ENCODE measurements at regions not wholly inside any gene's neighbourhood (a gene's known extent, or its start where the extent isn't known, plus 50 kb on each side); places are given as distances from the start of the nearest gene placed in this dataset.

- H3K23ac ChIP-seq (ENCODE audit: low read length) = no peak overlapping the region
- no peak overlapping the region for H3K9ac ChIP-seq (ENCODE audit: low read length)
- no peaks in the 10 kb centered on the region for H3K79me1 ChIP-seq (ENCODE audit: low read length)
- no peaks in the 10 kb centered on the region for H3K36me3 ChIP-seq (ENCODE audit: control insufficient read depth, insufficient read depth, low read length)
- no peak overlapping the region for H3K27ac ChIP-seq (ENCODE audit: low read depth, low read length)
- H2BK15ac ChIP-seq (replicated peaks; ENCODE audit: low read depth) = no peak overlapping the region
- H3K56ac ChIP-seq (ENCODE audit: low read length) = no peak overlapping the region
- H3K4me2 ChIP-seq (ENCODE audit: low read length) = no peak overlapping the region
- no peaks in the 10 kb centered on the region for H3K79me2 ChIP-seq (ENCODE audit: control insufficient read depth, insufficient read depth, low read length)
- no peaks in the 10 kb centered on the region for H3K4me1 ChIP-seq (ENCODE audit: control insufficient read depth, low read depth, low read length)
- no peak overlapping the region for H3K4ac ChIP-seq (ENCODE audit: low read depth, low read length)
- DNase-seq = no peak
- no peak overlapping the region for H2AK5ac ChIP-seq (ENCODE audit: low read length)
- no peak overlapping the region for H3K4me3 ChIP-seq (ENCODE audit: low read length)
- no peak overlapping the region for H2BK5ac ChIP-seq (ENCODE audit: low read length)
- H2BK120ac ChIP-seq (ENCODE audit: low read depth, low read length) = no peak overlapping the region
- no peaks in the 10 kb centered on the region for H3K27me3 ChIP-seq (ENCODE audit: insufficient read depth, low read length, poor library complexity)
- WGBS (ENCODE audit: extremely low coverage, insufficient coverage, low lambda C conversion rate) = no CpG with 5 or more reads among the region's 4 CpGs
- H3K18ac ChIP-seq (ENCODE audit: low read length) = no peak overlapping the region
- H4K8ac ChIP-seq (ENCODE audit: low read depth, low read length) = no peak overlapping the region
- H4K5ac ChIP-seq (ENCODE audit: low read length) = no peak overlapping the region
Observed at GRCh38 chr20:19834287-19834686, 76.2 kb downstream of the RIN2 start.

GRCh38 chr20:19834783-19835182 lies 76.7 kb downstream of the RIN2 start:
- no peaks in the 10 kb centered on the region for H3K36me3 ChIP-seq (ENCODE audit: control insufficient read depth, insufficient read depth, low read length)
- H3K4me1 ChIP-seq (ENCODE audit: control insufficient read depth, low read depth, low read length) = no peaks in the 10 kb centered on the region
- no peak overlapping the region for H2BK15ac ChIP-seq (replicated peaks; ENCODE audit: low read depth)
- DNase-seq = no peak
- no peak overlapping the region for H2BK5ac ChIP-seq (ENCODE audit: low read length)
- H3K4ac ChIP-seq (ENCODE audit: low read depth, low read length) = no peak overlapping the region
- no peak overlapping the region for H3K27ac ChIP-seq (ENCODE audit: low read depth, low read length)
- WGBS (ENCODE audit: extremely low coverage, insufficient coverage, low lambda C conversion rate) = no CpG with 5 or more reads among the region's 1 CpG
- no peak overlapping the region for H3K18ac ChIP-seq (ENCODE audit: low read length)
- no peak overlapping the region for H2BK120ac ChIP-seq (ENCODE audit: low read depth, low read length)
- no peaks in the 10 kb centered on the region for H3K79me1 ChIP-seq (ENCODE audit: low read length)
- no peak overlapping the region for H3K23ac ChIP-seq (ENCODE audit: low read length)
- no peaks in the 10 kb centered on the region for H3K79me2 ChIP-seq (ENCODE audit: control insufficient read depth, insufficient read depth, low read length)
- no peak overlapping the region for H3K4me3 ChIP-seq (ENCODE audit: low read length)
- H3K4me2 ChIP-seq (ENCODE audit: low read length) = no peak overlapping the region
- H3K9ac ChIP-seq (ENCODE audit: low read length) = no peak overlapping the region
- no peak overlapping the region for H3K56ac ChIP-seq (ENCODE audit: low read length)
- no peaks in the 10 kb centered on the region for H3K27me3 ChIP-seq (ENCODE audit: insufficient read depth, low read length, poor library complexity)
- H4K8ac ChIP-seq (ENCODE audit: low read depth, low read length) = no peak overlapping the region
- H4K5ac ChIP-seq (ENCODE audit: low read length) = no peak overlapping the region
- no peak overlapping the region for H2AK5ac ChIP-seq (ENCODE audit: low read length)

GRCh38 chr20:19835533-19836222 lies 77.6 kb downstream of the RIN2 start:
- Histone ChIP-seq H3K79me1 (ENCODE audit: low read length) (no peaks in the 10 kb centered on the region), H3K36me3 (ENCODE audit: control insufficient read depth, insufficient read depth, low read length) (no peaks in the 10 kb centered on the region), H3K4ac (ENCODE audit: low read depth, low read length) (no peak overlapping the region), H3K23ac (ENCODE audit: low read length) (no peak overlapping the region), H2AK5ac (ENCODE audit: low read length) (no peak overlapping the region), H3K9ac (ENCODE audit: low read length) (no peak overlapping the region), H3K27ac (ENCODE audit: low read depth, low read length) (no peak overlapping the region), H2BK5ac (ENCODE audit: low read length) (no peak overlapping the region), H3K4me3 (ENCODE audit: low read length) (no peak overlapping the region), H3K79me2 (ENCODE audit: control insufficient read depth, insufficient read depth, low read length) (no peaks in the 10 kb centered on the region), H4K8ac (ENCODE audit: low read depth, low read length) (no peak overlapping the region), H3K18ac (ENCODE audit: low read length) (no peak overlapping the region), H4K5ac (ENCODE audit: low read length) (no peak overlapping the region), H3K4me1 (ENCODE audit: control insufficient read depth, low read depth, low read length) (no peaks in the 10 kb centered on the region), H3K4me2 (ENCODE audit: low read length) (no peak overlapping the region), H2BK120ac (ENCODE audit: low read depth, low read length) (no peak overlapping the region), H3K56ac (ENCODE audit: low read length) (no peak overlapping the region), H3K27me3 (ENCODE audit: insufficient read depth, low read length, poor library complexity) (no peaks in the 10 kb centered on the region), H2BK15ac (replicated peaks; ENCODE audit: low read depth) (no peak overlapping the region)
- WGBS (ENCODE audit: extremely low coverage, insufficient coverage, low lambda C conversion rate) = no CpG with 5 or more reads among the region's 9 CpGs
- DNase-seq = peak; percentile 36

GRCh38 chr20:19838468-19838867 lies 80.4 kb downstream of the RIN2 start:
- Histone ChIP-seq H2BK120ac (ENCODE audit: low read depth, low read length) (no peak overlapping the region), H3K27ac (ENCODE audit: low read depth, low read length) (no peak overlapping the region), H2BK15ac (replicated peaks; ENCODE audit: low read depth) (no peak overlapping the region), H3K4me2 (ENCODE audit: low read length) (no peak overlapping the region), H3K9ac (ENCODE audit: low read length) (no peak overlapping the region), H3K36me3 (ENCODE audit: control insufficient read depth, insufficient read depth, low read length) (no peaks in the 10 kb centered on the region), H4K5ac (ENCODE audit: low read length) (no peak overlapping the region), H3K79me2 (ENCODE audit: control insufficient read depth, insufficient read depth, low read length) (no peaks in the 10 kb centered on the region), H3K4ac (ENCODE audit: low read depth, low read length) (no peak overlapping the region), H3K27me3 (ENCODE audit: insufficient read depth, low read length, poor library complexity) (no peaks in the 10 kb centered on the region), H3K4me1 (ENCODE audit: control insufficient read depth, low read depth, low read length) (no peaks in the 10 kb centered on the region), H2AK5ac (ENCODE audit: low read length) (no peak overlapping the region), H3K56ac (ENCODE audit: low read length) (no peak overlapping the region), H3K79me1 (ENCODE audit: low read length) (no peaks in the 10 kb centered on the region), H2BK5ac (ENCODE audit: low read length) (no peak overlapping the region), H3K23ac (ENCODE audit: low read length) (no peak overlapping the region), H3K18ac (ENCODE audit: low read length) (no peak overlapping the region), H4K8ac (ENCODE audit: low read depth, low read length) (no peak overlapping the region), H3K4me3 (ENCODE audit: low read length) (no peak overlapping the region)
- no peak for DNase-seq
- WGBS (ENCODE audit: extremely low coverage, insufficient coverage, low lambda C conversion rate) = no CpG with 5 or more reads among the region's 5 CpGs

DNA sequence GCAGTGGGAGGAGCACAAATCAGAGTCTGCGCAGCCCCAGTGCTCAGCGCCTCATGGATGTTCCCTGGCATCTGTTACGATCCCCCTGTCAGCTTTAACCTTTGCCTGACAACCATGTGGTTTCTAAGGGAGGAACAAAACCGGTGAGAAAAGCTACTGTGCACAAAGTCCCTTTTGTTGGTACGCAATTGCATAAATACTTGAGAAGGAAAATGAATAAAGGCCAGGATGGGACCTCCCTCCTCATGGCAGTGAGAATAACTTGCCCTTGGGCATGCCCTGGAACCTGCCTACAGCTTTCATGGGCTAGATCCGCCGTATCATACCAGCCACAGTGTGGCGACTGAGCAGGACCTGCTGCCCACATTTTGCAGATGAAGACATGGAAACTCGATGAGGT lies 81.0 kb downstream of the RIN2 start:
- Histone ChIP-seq H2AK5ac (ENCODE audit: low read length) (no peak overlapping the region), H2BK5ac (ENCODE audit: low read length) (no peak overlapping the region), H3K4ac (ENCODE audit: low read depth, low read length) (no peak overlapping the region), H3K36me3 (ENCODE audit: control insufficient read depth, insufficient read depth, low read length) (no peaks in the 10 kb centered on the region), H3K79me2 (ENCODE audit: control insufficient read depth, insufficient read depth, low read length) (no peaks in the 10 kb centered on the region), H4K5ac (ENCODE audit: low read length) (no peak overlapping the region), H3K27ac (ENCODE audit: low read depth, low read length) (no peak overlapping the region), H3K4me3 (ENCODE audit: low read length) (no peak overlapping the region), H3K4me1 (ENCODE audit: control insufficient read depth, low read depth, low read length) (no peaks in the 10 kb centered on the region), H3K79me1 (ENCODE audit: low read length) (no peaks in the 10 kb centered on the region), H3K23ac (ENCODE audit: low read length) (no peak overlapping the region), H2BK15ac (replicated peaks; ENCODE audit: low read depth) (no peak overlapping the region), H3K27me3 (ENCODE audit: insufficient read depth, low read length, poor library complexity) (no peaks in the 10 kb centered on the region), H4K8ac (ENCODE audit: low read depth, low read length) (no peak overlapping the region), H3K56ac (ENCODE audit: low read length) (no peak overlapping the region), H3K9ac (ENCODE audit: low read length) (no peak overlapping the region), H2BK120ac (ENCODE audit: low read depth, low read length) (no peak overlapping the region), H3K18ac (ENCODE audit: low read length) (no peak overlapping the region), H3K4me2 (ENCODE audit: low read length) (no peak overlapping the region)
- no CpG with 5 or more reads among the region's 9 CpGs for WGBS (ENCODE audit: extremely low coverage, insufficient coverage, low lambda C conversion rate)
- no peak for DNase-seq

GRCh38 chr20:19840111-19840710 lies 82.2 kb downstream of the RIN2 start:
- Histone ChIP-seq H2AK5ac (ENCODE audit: low read length) (no peak overlapping the region), H3K36me3 (ENCODE audit: control insufficient read depth, insufficient read depth, low read length) (no peaks in the 10 kb centered on the region), H3K18ac (ENCODE audit: low read length) (no peak overlapping the region), H4K5ac (ENCODE audit: low read length) (no peak overlapping the region), H3K4me1 (ENCODE audit: control insufficient read depth, low read depth, low read length) (no peaks in the 10 kb centered on the region), H3K4ac (ENCODE audit: low read depth, low read length) (no peak overlapping the region), H2BK5ac (ENCODE audit: low read length) (no peak overlapping the region), H2BK120ac (ENCODE audit: low read depth, low read length) (no peak overlapping the region), H3K23ac (ENCODE audit: low read length) (no peak overlapping the region), H3K9ac (ENCODE audit: low read length) (no peak overlapping the region), H3K27ac (ENCODE audit: low read depth, low read length) (no peak overlapping the region), H2BK15ac (replicated peaks; ENCODE audit: low read depth) (no peak overlapping the region), H3K4me3 (ENCODE audit: low read length) (no peak overlapping the region), H3K27me3 (ENCODE audit: insufficient read depth, low read length, poor library complexity) (no peaks in the 10 kb centered on the region), H4K8ac (ENCODE audit: low read depth, low read length) (no peak overlapping the region), H3K56ac (ENCODE audit: low read length) (no peak overlapping the region), H3K4me2 (ENCODE audit: low read length) (no peak overlapping the region), H3K79me2 (ENCODE audit: control insufficient read depth, insufficient read depth, low read length) (no peaks in the 10 kb centered on the region), H3K79me1 (ENCODE audit: low read length) (no peaks in the 10 kb centered on the region)
- WGBS (ENCODE audit: extremely low coverage, insufficient coverage, low lambda C conversion rate) = no CpG with 5 or more reads among the region's 7 CpGs
- DNase-seq = no peak
